Stimulated activated CD4-positive, alpha-beta T cell treated with anti-CD3 and anti-CD28 coated beads, Interleukin-1b, Interleukin-23, amount 100 ng/mL, for 1 hour (primary cell): ENCODE measurements at regions not wholly inside any gene's neighbourhood (a gene's known extent, or its start where the extent isn't known, plus 50 kb on each side); places are given as distances from the start of the nearest gene placed in this dataset.

Experiments
- DNase-seq, 2 donors: peaks; one replicate each; pipeline ENCODE4 v3.0.0-alpha.2; 2020; ENCODE audit warnings: low read depth in 2 of 2

GRCh38 chr15:68871507-68871906, 50.8 kb upstream of the ANP32A start:
- no peak for DNase-seq

- no peak for DNase-seq
These were observed 54.1 kb upstream of the ANP32A start for GRCh38 chr15:68874788-68875187.

- DNase-seq, result peak; percentile 85 to 91
These were observed 54.8 kb upstream of the SPESP1 start for GRCh38 chr15:68875377-68876116.

GRCh38 chr15:68877626-68878025, 52.7 kb upstream of the SPESP1 start:
- DNase-seq, result no peak

GRCh38 chr15:68880382-68880781, 49.9 kb upstream of the SPESP1 start:
- no peak for DNase-seq
